WTC11 (cell line): ENCODE measurements at regions not wholly inside any gene's neighbourhood (a gene's known extent, or its start where the extent isn't known, plus 50 kb on each side); places are given as distances from the start of the nearest gene placed in this dataset.

Experiments used
- CBFB ChIP-seq: sonication (generic); formaldehyde crosslinking; IDR thresholded peaks from 2 replicates; pipeline ENCODE4 v1.8.1; 2022; ENCODE audit warnings: mild to moderate bottlenecking, low read depth, missing genetic modification reagents
- IRF2 ChIP-seq: sonication (generic); formaldehyde crosslinking; IDR thresholded peaks from 2 replicates; pipeline ENCODE4 v1.8.0; 2022; ENCODE audit warnings: low read depth, missing genetic modification reagents, borderline replicate concordance
- TF ChIP-seq, protein P1 (sequence below): fragments of 200-600 bp; IDR thresholded peaks from 2 replicates; pipeline ENCODE4 v1.8.0; 2022; ENCODE audit warnings: antibody characterized with exemption
- TF ChIP-seq, protein P2 (sequence below): sonication (generic); formaldehyde crosslinking; conservative IDR thresholded peaks from 2 replicates; pipeline ENCODE4 v1.8.1; 2022; ENCODE audit warnings: mild to moderate bottlenecking, missing genetic modification reagents

DNA sequence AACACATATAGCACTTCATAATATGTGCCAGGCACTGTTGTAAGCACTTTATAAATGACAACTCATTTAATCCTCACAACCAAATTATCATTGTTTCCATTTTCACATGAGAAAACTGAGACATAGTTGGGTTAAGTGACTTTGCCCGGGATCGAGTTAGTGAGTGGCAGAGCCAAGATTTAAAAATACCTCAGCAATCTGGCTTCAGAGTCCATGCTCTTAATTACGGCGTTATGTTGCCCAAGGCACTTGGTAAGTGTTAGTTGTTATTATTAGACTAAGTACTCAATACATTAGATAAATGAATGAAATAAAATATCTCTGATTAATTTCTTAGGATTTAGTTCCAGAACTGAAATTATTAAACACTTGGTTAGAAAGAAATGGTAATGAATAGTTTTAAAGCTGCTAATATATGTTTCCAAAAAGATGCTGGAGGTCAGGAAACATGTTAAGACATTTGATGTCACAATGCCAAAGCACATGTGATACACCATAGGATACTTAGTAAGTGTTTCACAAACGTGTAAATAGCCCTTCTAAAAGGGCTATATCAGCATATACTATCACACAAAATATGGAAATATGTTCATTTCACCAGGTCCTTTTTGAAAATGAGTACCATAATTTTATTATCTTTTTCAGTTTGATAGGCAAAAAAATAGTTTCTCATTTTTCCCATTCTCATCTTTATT lies 301.9 kb downstream of the GPAT3 start:
- TF ChIP-seq, protein P1, sequence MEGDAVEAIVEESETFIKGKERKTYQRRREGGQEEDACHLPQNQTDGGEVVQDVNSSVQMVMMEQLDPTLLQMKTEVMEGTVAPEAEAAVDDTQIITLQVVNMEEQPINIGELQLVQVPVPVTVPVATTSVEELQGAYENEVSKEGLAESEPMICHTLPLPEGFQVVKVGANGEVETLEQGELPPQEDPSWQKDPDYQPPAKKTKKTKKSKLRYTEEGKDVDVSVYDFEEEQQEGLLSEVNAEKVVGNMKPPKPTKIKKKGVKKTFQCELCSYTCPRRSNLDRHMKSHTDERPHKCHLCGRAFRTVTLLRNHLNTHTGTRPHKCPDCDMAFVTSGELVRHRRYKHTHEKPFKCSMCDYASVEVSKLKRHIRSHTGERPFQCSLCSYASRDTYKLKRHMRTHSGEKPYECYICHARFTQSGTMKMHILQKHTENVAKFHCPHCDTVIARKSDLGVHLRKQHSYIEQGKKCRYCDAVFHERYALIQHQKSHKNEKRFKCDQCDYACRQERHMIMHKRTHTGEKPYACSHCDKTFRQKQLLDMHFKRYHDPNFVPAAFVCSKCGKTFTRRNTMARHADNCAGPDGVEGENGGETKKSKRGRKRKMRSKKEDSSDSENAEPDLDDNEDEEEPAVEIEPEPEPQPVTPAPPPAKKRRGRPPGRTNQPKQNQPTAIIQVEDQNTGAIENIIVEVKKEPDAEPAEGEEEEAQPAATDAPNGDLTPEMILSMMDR = no peak
- TF ChIP-seq, protein P2, sequence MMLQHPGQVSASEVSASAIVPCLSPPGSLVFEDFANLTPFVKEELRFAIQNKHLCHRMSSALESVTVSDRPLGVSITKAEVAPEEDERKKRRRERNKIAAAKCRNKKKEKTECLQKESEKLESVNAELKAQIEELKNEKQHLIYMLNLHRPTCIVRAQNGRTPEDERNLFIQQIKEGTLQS = no peak
- TF ChIP-seq IRF2 (CRISPR knock-in tag) (no peak), CBFB (CRISPR knock-in tag) (no peak)
